SU-DHL-6 (cell line): ENCODE measurements at regions not wholly inside any gene's neighbourhood (a gene's known extent, or its start where the extent isn't known, plus 50 kb on each side); places are given as distances from the start of the nearest gene placed in this dataset.

ENCODE experiments used
- H2AFZ ChIP-seq: fragments of 200-600 bp; sonication (generic); 2 replicates; pipeline ENCODE4 v1.6.1; 2014; ENCODE audit warnings: low read depth, mild to moderate bottlenecking, moderate library complexity, mixed read lengths, antibody characterized with exemption, low read length; ENCODE audit not compliant: severe bottlenecking
- H3F3A ChIP-seq: fragments of 200-600 bp; shearing (Covaris generic); 2 replicates; pipeline ENCODE4 v1.6.0; 2016; ENCODE audit warnings: antibody characterized with exemption, mild to moderate bottlenecking; ENCODE audit not compliant: insufficient read depth
- H3K27ac ChIP-seq: fragments of 200-600 bp; sonication (generic); 2 replicates; pipeline ENCODE4 v1.5.1; 2016; ENCODE audit warnings: low read depth, mild to moderate bottlenecking, low read length, moderate library complexity, mixed read lengths
- H3K27me3 ChIP-seq: fragments of 200-600 bp; sonication (generic), shearing (Covaris generic); 2 replicates; pipeline ENCODE4 v1.6.0; 2014; ENCODE audit warnings: mild to moderate bottlenecking, low read length
- H3K36me3 ChIP-seq: fragments of 200-600 bp; sonication (generic); 2 replicates; pipeline ENCODE4 v1.6.1; 2014; ENCODE audit warnings: mild to moderate bottlenecking, low read length, mixed read lengths
- H3K4me2 ChIP-seq: fragments of 300-600, 200-600 bp; shearing (Covaris generic), sonication (generic); 2 replicates; pipeline ENCODE4 v1.6.0; 2014; ENCODE audit warnings: low read length, low read depth, mild to moderate bottlenecking; ENCODE audit not compliant: poor library complexity, severe bottlenecking
- H3K4me3 ChIP-seq: fragments of 200-600 bp; sonication (generic); 2 replicates; pipeline ENCODE4 v1.5.1; 2014; ENCODE audit warnings: antibody characterized with exemption, low read length, mild to moderate bottlenecking, mixed read lengths; ENCODE audit not compliant: insufficient read depth, poor library complexity, severe bottlenecking
- H3K79me2 ChIP-seq: fragments of 200-600 bp; sonication (generic); 2 replicates; pipeline ENCODE4 v1.6.1; 2014; ENCODE audit warnings: mild to moderate bottlenecking, low read length, moderate library complexity; ENCODE audit not compliant: insufficient read depth
- H3K9ac ChIP-seq: fragments of 200-600 bp; sonication (generic); 2 replicates; pipeline ENCODE4 v1.7.0; 2014; ENCODE audit warnings: mild to moderate bottlenecking, low read length
- H3K9me2 ChIP-seq: fragments of 200-600 bp; sonication (generic); replicated peaks from 2 replicates; pipeline ENCODE4 v1.6.1; 2014; ENCODE audit warnings: low read length; ENCODE audit not compliant: insufficient read depth
- H3K9me3 ChIP-seq: fragments of 200-600 bp; sonication (generic); 2 replicates; pipeline ENCODE4 v1.6.1; 2014; ENCODE audit warnings: low read length, mixed read lengths; ENCODE audit not compliant: insufficient read depth
- H4K20me1 ChIP-seq: fragments of 200-600 bp; sonication (generic); 2 replicates; pipeline ENCODE4 v1.6.1; 2014; ENCODE audit warnings: low read depth, mild to moderate bottlenecking, antibody characterized with exemption, low read length, moderate library complexity, mixed read lengths
- EZH2phosphoT487 ChIP-seq: fragments of 200-600 bp; sonication (generic), shearing (Covaris generic); conservative IDR thresholded peaks from 2 replicates; pipeline ENCODE4 v1.6.1; 2018; ENCODE audit warnings: mild to moderate bottlenecking, antibody characterized with exemption, low read length, moderate library complexity, mixed read lengths
- TF ChIP-seq, protein P1 (sequence below): fragments of 200-600 bp; sonication (generic); IDR thresholded peaks from one replicate; pipeline ENCODE4 v1.5.1; 2017; ENCODE audit warnings: antibody characterized with exemption, mild to moderate bottlenecking, low read length, moderate library complexity; ENCODE audit not compliant: insufficient read depth, poor library complexity, severe bottlenecking

DNA sequence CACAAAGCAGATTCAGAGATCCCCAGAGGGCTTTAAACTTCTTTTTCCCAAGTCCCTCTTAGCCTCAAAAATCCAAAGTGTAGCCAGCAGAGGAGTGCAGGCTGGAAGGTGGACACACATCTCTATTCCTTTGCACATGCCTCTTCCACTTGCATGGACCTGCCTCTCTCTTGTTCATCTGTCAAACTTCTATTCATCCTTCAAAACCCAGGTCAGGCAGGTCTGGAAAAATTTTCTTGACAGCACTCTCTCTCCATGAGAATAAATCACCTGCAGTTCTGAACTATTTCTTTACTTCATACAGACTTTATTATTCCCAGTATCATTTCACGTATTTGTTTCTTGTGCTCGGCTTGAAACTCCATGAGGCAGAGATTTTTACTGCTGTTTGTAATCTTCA, 127.5 kb downstream of the SS18 start:
- Histone ChIP-seq H3K9me3 (no peaks in the 10 kb centered on the region), H3F3A (no peaks in the 10 kb centered on the region), H3K9me2 (no peaks in the 10 kb centered on the region), H3K36me3 (no peaks in the 10 kb centered on the region), H3K4me3 (no peak overlapping the region), H3K27ac (no peak overlapping the region), H3K4me2 (no peak overlapping the region), H3K79me2 (no peaks in the 10 kb centered on the region), H2AFZ (no peak overlapping the region), H4K20me1 (no peaks in the 10 kb centered on the region), H3K27me3 (no peaks in the 10 kb centered on the region), H3K9ac (no peak overlapping the region)
- TF ChIP-seq, protein P1, sequence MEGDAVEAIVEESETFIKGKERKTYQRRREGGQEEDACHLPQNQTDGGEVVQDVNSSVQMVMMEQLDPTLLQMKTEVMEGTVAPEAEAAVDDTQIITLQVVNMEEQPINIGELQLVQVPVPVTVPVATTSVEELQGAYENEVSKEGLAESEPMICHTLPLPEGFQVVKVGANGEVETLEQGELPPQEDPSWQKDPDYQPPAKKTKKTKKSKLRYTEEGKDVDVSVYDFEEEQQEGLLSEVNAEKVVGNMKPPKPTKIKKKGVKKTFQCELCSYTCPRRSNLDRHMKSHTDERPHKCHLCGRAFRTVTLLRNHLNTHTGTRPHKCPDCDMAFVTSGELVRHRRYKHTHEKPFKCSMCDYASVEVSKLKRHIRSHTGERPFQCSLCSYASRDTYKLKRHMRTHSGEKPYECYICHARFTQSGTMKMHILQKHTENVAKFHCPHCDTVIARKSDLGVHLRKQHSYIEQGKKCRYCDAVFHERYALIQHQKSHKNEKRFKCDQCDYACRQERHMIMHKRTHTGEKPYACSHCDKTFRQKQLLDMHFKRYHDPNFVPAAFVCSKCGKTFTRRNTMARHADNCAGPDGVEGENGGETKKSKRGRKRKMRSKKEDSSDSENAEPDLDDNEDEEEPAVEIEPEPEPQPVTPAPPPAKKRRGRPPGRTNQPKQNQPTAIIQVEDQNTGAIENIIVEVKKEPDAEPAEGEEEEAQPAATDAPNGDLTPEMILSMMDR, result no peak
- no peak for TF ChIP-seq EZH2phosphoT487

DNA sequence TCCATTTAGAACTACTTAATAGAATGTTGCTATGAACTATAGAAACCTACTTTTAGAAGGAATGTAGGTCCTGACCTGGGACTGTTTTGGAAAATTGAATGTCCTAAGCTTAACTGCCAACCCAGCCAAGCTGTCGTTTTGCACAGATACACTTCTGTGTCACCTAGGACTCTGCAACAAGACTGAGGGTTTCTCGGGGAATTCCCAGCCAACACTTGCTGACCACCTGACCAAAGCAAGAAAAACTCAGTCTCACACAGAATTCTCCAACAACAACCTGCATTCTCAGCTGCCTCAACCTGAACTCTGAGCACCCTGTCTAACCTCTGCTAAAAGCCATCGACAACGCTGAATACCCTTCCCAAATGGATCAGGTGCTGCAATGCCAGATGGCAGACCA, 128.2 kb downstream of the SS18 start:
- no peak overlapping the region for H3K27ac ChIP-seq
- peak overlapping the region; percentile 11 for H3K4me2 ChIP-seq
- H3K9me3 ChIP-seq, result no peaks in the 10 kb centered on the region
- H3K9ac ChIP-seq, result no peak overlapping the region
- H3F3A ChIP-seq, result no peaks in the 10 kb centered on the region
- no peaks in the 10 kb centered on the region for H3K79me2 ChIP-seq
- no peaks in the 10 kb centered on the region for H3K9me2 ChIP-seq
- no peaks in the 10 kb centered on the region for H4K20me1 ChIP-seq
- H3K27me3 ChIP-seq, result no peaks in the 10 kb centered on the region
- no peak overlapping the region for H3K4me3 ChIP-seq
- no peaks in the 10 kb centered on the region for H3K36me3 ChIP-seq
- no peak overlapping the region for H2AFZ ChIP-seq
- TF ChIP-seq EZH2phosphoT487, result no peak
- TF ChIP-seq, protein P1, result no peak

DNA sequence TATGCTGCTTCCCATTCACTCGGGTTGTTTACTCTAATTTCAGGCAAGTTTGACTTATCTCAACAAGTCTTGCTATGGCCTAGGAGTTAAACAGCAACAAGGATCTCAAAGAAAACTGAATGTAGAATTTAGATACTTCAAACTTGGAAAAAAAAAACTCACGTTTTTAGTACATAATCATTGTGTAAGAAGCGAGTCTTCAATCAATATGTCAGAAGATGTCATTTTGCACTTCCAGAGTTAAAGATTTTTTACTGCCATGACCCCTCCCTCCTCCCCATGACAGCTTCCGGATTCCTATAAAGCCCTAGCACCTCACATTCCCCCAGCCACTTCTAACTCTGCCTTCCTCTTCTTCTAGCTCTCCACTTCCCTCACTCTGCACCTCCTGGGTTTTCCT, 133.4 kb downstream of the SS18 start:
- no peaks in the 10 kb centered on the region for H3F3A ChIP-seq
- no peaks in the 10 kb centered on the region for H3K9me2 ChIP-seq
- no peaks in the 10 kb centered on the region for H3K9me3 ChIP-seq
- no peaks in the 10 kb centered on the region for H3K27me3 ChIP-seq
- no peaks in the 10 kb centered on the region for H3K36me3 ChIP-seq
- no peak overlapping the region for H3K9ac ChIP-seq
- H2AFZ ChIP-seq, result no peak overlapping the region
- H3K4me3 ChIP-seq, result no peak overlapping the region
- no peak for TF ChIP-seq EZH2phosphoT487
- TF ChIP-seq, protein P1, result no peak
- H3K79me2 ChIP-seq, result no peaks in the 10 kb centered on the region
- no peaks in the 10 kb centered on the region for H4K20me1 ChIP-seq
- no peak overlapping the region for H3K27ac ChIP-seq
- H3K4me2 ChIP-seq, result no peak overlapping the region

DNA sequence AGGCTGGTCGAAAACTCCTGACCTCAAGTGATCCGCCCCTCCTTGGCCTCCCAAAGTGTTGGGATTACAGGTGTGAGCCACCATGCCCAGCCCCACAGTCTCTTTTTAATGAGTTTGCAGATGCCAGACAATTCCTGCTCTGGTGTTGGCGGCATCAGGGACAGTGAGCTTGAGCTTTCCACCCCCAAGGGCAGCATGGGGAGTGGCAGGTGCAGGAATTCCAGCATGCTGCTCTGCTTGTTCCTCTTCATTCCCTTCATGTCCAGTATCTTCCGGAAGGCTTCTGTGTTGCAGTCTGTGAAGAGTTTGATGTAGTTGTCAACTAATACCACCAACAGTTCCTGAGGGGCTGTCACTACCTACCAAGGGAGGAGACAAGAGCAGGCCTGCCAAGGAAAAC, 137.3 kb downstream of the SS18 start:
- TF ChIP-seq EZH2phosphoT487, result no peak
- TF ChIP-seq, protein P1, result no peak
- no peak overlapping the region for H2AFZ ChIP-seq
- H3K9ac ChIP-seq, result no peak overlapping the region
- H3K27ac ChIP-seq, result no peak overlapping the region
- H3K36me3 ChIP-seq, result no peaks in the 10 kb centered on the region
- H4K20me1 ChIP-seq, result no peaks in the 10 kb centered on the region
- H3K27me3 ChIP-seq, result no peaks in the 10 kb centered on the region
- H3K9me3 ChIP-seq, result no peaks in the 10 kb centered on the region
- H3K4me3 ChIP-seq, result no peak overlapping the region
- no peak overlapping the region for H3K4me2 ChIP-seq
- H3F3A ChIP-seq, result no peaks in the 10 kb centered on the region
- no peaks in the 10 kb centered on the region for H3K9me2 ChIP-seq
- H3K79me2 ChIP-seq, result no peaks in the 10 kb centered on the region
